ENCODE measurements at regions not wholly inside any gene's neighbourhood (a gene's known extent, or its start where the extent isn't known, plus 50 kb on each side); places are given as distances from the start of the nearest gene placed in this dataset.
"Not testable (repeated sequence)": the region's sequence is repeated elsewhere in the genome, so short reads cannot be mapped to it uniquely, and the experiment has no call there.

DNA sequence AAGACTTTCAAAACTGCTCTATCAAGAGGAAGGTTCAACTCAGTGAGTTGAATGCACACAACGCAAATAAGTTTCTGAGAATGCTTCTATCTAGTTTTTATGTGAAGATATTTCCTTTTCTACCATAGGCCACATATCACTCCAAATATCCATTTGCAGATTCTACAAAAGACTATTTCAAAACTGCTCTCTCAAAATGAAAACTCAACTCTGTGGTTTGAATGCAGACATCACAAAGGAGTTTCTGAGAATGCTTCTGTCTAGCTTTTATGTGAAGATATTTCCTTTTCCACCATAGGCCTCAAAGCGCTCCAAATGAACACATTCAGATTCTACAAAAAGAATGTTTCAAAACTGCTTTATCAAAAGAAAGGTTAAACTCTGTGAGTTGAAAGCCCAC, 1093.1 kb upstream of the DEFB115 start:
- not testable (repeated sequence) for H3K4me3 Mint-ChIP-seq; H3K4me1 Mint-ChIP-seq (ENCODE audit: low read depth); DNase-seq; H3K27me3 Mint-ChIP-seq (ENCODE audit: insufficient read depth); H3K27ac Mint-ChIP-seq
- H3K36me3 Mint-ChIP-seq (ENCODE audit: low read depth), result peaks cover 22% of the 10 kb centered on the region
- H3K9me3 Mint-ChIP-seq, result peaks cover 30% of the 10 kb centered on the region

DNA sequence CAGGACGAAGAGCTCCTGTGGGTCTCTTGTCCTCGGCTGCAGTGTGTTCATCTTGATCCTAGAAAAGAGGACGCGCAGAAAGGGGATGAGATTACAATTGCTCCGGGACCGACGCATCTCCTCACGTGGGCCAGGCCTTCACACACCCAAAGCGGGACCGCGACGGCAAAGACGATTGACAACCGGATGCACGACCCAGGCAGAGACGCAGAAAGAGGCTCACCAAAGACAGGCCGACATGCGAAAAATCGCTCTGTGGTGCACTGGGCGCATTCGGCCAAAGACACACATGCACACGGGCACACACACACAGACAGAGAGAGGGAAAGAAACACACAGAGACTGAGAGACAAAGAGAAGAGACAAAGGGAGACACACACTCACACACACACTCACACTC, 1089.9 kb upstream of the DEFB115 start:
- no peak for DNase-seq
- Mint-ChIP-seq H3K9me3 (peaks cover 31% of the 10 kb centered on the region), H3K4me3 (peak overlapping the region; percentile 1; the same call in 1 of the 2 replicates), H3K27me3 (ENCODE audit: insufficient read depth) (no peaks in the 10 kb centered on the region; the same call in 1 of the 2 replicates), H3K36me3 (ENCODE audit: low read depth) (peaks cover 11% of the 10 kb centered on the region), H3K27ac (no peak overlapping the region), H3K4me1 (ENCODE audit: low read depth) (no peaks in the 10 kb centered on the region; the same call in 1 of the 2 replicates)
- TF ChIP-seq, protein P1, sequence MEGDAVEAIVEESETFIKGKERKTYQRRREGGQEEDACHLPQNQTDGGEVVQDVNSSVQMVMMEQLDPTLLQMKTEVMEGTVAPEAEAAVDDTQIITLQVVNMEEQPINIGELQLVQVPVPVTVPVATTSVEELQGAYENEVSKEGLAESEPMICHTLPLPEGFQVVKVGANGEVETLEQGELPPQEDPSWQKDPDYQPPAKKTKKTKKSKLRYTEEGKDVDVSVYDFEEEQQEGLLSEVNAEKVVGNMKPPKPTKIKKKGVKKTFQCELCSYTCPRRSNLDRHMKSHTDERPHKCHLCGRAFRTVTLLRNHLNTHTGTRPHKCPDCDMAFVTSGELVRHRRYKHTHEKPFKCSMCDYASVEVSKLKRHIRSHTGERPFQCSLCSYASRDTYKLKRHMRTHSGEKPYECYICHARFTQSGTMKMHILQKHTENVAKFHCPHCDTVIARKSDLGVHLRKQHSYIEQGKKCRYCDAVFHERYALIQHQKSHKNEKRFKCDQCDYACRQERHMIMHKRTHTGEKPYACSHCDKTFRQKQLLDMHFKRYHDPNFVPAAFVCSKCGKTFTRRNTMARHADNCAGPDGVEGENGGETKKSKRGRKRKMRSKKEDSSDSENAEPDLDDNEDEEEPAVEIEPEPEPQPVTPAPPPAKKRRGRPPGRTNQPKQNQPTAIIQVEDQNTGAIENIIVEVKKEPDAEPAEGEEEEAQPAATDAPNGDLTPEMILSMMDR (IDR thresholded peaks at IDR 0.05), result no peak

DNA sequence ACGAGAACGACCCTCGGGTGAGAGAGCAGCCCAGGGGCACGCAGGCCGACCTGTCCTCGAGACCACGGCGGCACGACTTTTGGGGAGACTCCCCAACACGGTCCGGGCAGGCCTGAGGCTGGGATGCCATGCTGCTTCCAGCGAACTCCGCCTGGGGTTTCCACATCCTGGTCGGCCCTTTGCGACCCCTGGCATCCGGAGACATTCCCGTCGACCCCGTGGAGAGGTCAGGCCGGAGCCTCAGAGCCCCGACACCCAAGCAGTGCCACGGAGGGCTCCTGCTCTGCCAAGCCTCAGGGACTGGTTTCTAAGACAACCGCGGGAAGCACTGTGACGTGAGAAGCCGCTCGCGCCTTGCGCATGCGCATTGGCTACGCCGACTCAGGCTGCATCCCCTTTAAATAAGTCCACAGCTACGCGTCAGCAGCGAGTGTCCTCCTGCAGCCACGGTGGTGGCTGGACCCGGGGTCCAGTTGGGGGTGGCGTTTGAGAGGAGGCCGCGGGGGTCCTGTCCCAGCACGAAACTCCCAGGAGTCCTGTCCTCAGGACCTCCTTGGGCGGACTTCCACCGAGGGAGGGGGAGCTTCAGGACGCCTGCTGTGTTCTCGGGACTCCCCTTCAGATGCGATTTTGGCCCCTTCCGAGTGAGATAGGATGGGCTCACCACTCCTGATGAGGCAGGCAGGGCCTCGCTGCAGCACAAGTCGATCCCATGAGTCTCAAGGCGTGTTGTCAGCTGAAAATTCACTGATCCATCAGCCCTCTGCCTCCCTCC, 1089.3 kb upstream of the DEFB115 start:
- no peaks in the 10 kb centered on the region; the same call in 1 of the 2 replicates for H3K4me1 Mint-ChIP-seq (ENCODE audit: low read depth)
- H3K9me3 Mint-ChIP-seq, result peaks cover 32% of the 10 kb centered on the region
- peaks cover 11% of the 10 kb centered on the region for H3K36me3 Mint-ChIP-seq (ENCODE audit: low read depth)
- no peak overlapping the region for H3K4me3 Mint-ChIP-seq
- H3K27me3 Mint-ChIP-seq (ENCODE audit: insufficient read depth), result no peaks in the 10 kb centered on the region; the same call in 1 of the 2 replicates
- no peak for DNase-seq
- TF ChIP-seq, protein P1 (IDR thresholded peaks at IDR 0.05), result no peak
- no peak overlapping the region for H3K27ac Mint-ChIP-seq

DNA sequence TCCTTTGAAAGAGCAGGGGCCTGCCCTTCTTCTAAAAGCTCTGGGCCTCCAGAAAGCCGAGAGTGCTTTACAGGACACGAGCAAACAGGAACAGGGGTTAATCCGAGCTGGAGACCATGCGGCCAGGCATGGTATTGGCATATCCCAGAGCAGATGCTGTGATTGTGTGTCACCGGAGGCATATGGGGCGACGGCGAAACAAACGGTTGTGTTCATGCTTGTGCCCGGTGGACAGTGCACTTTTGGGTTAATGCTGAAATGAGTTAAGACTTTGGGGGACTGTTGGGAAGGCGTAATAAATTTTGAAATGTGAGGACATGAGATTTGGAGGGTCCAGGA, 1088.7 kb upstream of the DEFB115 start:
- Mint-ChIP-seq H3K4me1 (ENCODE audit: low read depth) (no peaks in the 10 kb centered on the region; the same call in 1 of the 2 replicates), H3K9me3 (peaks cover 38% of the 10 kb centered on the region), H3K36me3 (ENCODE audit: low read depth) (peaks cover 11% of the 10 kb centered on the region), H3K27me3 (ENCODE audit: insufficient read depth) (no peaks in the 10 kb centered on the region; the same call in 1 of the 2 replicates), H3K27ac (no peak overlapping the region), H3K4me3 (no peak overlapping the region)
- no peak for DNase-seq
- TF ChIP-seq, protein P1 (IDR thresholded peaks at IDR 0.05), result no peak

DNA sequence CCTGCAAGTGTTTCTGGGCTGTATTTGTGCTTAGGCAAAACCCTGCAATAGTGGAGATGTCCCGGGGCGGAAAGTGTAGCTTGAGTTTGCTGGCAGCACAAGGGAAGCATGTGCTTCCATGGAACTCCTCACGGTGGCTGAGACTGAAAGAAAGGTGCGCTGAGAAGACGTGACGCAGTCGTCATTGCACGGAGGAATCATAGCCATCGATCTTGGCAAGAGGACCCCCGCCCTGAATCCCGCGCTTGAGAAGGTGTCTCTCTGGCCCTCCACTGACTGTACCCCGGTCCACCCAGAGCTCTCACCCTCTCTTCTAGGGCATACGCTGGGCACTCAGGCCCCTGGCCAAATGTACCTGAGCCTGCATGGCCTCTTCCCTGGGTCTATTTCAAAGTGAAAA, 1081.8 kb upstream of the DEFB115 start:
- DNase-seq, result no peak
- Mint-ChIP-seq H3K4me3 (no peak overlapping the region), H3K27me3 (ENCODE audit: insufficient read depth) (no peaks in the 10 kb centered on the region; the same call in 1 of the 2 replicates), H3K27ac (no peak overlapping the region), H3K9me3 (peaks cover 25% of the 10 kb centered on the region), H3K4me1 (ENCODE audit: low read depth) (no peaks in the 10 kb centered on the region), H3K36me3 (ENCODE audit: low read depth) (no peaks in the 10 kb centered on the region; the same call in 1 of the 2 replicates)
- TF ChIP-seq, protein P1 (IDR thresholded peaks at IDR 0.05), result no peak

DNA sequence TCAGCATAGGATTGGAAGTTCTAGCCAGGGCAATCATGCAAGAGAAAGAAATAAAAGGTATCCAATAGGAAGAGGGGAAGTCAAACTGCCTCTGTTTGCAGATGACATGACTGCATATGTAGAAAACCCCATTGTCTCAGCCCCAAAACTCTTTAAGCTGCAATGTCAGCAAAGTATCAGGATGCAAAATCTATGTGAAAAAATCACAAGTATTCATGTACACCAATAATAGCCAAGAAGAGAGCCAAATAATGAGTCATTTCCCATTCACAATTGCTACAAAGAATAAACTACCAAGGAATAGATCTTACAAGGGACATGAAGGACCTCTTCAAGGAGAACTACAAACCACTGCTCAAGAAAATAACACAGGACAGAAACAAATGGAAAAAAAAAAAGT, 1074.3 kb upstream of the DEFB115 start:
- H3K4me1 Mint-ChIP-seq (ENCODE audit: low read depth); H3K9me3 Mint-ChIP-seq; H3K27me3 Mint-ChIP-seq (ENCODE audit: insufficient read depth); H3K4me3 Mint-ChIP-seq; H3K36me3 Mint-ChIP-seq (ENCODE audit: low read depth); DNase-seq; H3K27ac Mint-ChIP-seq: not testable (repeated sequence)

DNA sequence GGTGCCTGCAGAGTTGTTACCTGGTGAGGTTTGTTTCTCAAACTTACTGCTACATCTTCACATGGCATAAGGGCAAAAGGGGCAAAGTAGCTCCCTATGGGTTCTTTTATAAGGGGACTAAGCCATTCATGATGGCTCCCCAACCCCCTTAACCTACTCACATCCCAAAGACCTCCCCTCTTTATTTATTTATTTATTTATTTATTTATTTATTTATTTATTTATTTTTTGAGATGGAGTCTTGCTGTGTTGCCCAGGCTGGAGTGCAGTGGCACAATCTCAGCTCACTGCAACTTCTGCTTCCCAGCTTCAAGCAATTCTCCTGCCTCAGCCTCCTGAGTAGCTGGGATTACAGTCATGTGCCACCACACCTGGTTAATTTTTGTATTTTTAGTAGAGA, 1065.7 kb upstream of the DEFB115 start:
- H3K36me3 Mint-ChIP-seq (ENCODE audit: low read depth); H3K9me3 Mint-ChIP-seq; H3K4me3 Mint-ChIP-seq; H3K27me3 Mint-ChIP-seq (ENCODE audit: insufficient read depth); H3K27ac Mint-ChIP-seq; H3K4me1 Mint-ChIP-seq (ENCODE audit: low read depth); DNase-seq: not testable (repeated sequence)

DNA sequence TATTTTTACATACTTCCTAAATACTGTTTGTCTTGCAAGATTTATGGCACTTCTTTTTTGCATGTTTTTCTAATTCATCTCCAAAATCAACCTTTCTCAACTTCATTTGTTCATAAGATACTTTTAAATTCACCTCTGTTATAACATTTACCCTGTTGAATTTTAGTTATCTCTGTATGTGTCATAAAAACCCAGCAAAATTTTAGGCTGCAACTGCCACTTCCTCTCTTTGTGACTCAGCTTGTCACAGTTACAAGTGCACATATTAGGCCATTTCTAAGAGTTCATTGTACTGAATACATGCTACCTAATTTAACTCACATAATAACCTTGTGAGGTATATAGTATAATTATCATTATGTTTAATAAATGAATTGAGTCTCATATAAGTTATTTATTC, 1023.0 kb upstream of the DEFB115 start:
- H3K36me3 Mint-ChIP-seq (ENCODE audit: low read depth); H3K4me3 Mint-ChIP-seq; H3K27ac Mint-ChIP-seq; H3K4me1 Mint-ChIP-seq (ENCODE audit: low read depth); DNase-seq; H3K27me3 Mint-ChIP-seq (ENCODE audit: insufficient read depth): not testable (repeated sequence)
- H3K9me3 Mint-ChIP-seq, result peaks cover 12% of the 10 kb centered on the region

DNA sequence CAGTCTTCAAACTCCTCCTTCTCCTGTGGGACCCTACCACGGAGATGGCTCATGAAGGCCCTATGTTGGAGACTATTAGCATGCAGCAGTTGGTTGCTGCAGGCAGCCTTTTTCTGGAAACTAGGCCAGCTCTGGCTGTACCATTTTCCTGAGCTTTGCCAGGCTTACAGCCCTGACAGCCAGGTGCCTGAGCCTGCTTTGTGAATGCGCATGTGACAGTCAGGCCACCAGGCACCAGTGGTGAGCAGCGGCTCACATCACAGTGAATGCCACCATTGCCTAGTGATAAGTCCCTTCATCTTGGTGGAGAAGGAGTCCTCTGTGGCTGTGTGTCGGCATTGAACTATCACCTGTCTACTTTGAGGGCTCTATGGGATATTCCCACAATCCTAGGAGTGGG, 982.4 kb upstream of the DEFB115 start:
- H3K4me1 Mint-ChIP-seq (ENCODE audit: low read depth); H3K36me3 Mint-ChIP-seq (ENCODE audit: low read depth); H3K4me3 Mint-ChIP-seq; H3K27me3 Mint-ChIP-seq (ENCODE audit: insufficient read depth); DNase-seq; H3K27ac Mint-ChIP-seq: not testable (repeated sequence)
- H3K9me3 Mint-ChIP-seq, result peaks cover 11% of the 10 kb centered on the region; the same call in 1 of the 2 replicates

Data from HFFc6 (cell line).